NCI-H1092 (cell line): ENCODE measurements at regions not wholly inside any gene's neighbourhood (a gene's known extent, or its start where the extent isn't known, plus 50 kb on each side); places are given as distances from the start of the nearest gene placed in this dataset.
"Not testable (repeated sequence)": the region's sequence is repeated elsewhere in the genome, so short reads cannot be mapped to it uniquely, and the experiment has no call there.

Source experiments
- DNase-seq: peaks from one replicate; lab custom pipeline; 2025; lab: John Stamatoyannopoulos, UW

- DNase-seq: not testable (repeated sequence)
These were observed 174.8 kb downstream of the COL12A1 start for GRCh38 chr6:75031102-75031501.

- DNase-seq: no peak
These were observed 176.5 kb downstream of the COL12A1 start for GRCh38 chr6:75029333-75029732.

- no peak for DNase-seq
These were observed 180.5 kb downstream of the COL12A1 start for GRCh38 chr6:75025371-75025770.

GRCh38 chr6:75024828-75025227 is 181.0 kb downstream of the COL12A1 start:
- DNase-seq: no peak

GRCh38 chr6:75023634-75024033 is 182.2 kb downstream of the COL12A1 start:
- no peak for DNase-seq

GRCh38 chr6:75020971-75021370 is 184.9 kb downstream of the COL12A1 start:
- DNase-seq: no peak

- no peak for DNase-seq
These were observed 185.5 kb downstream of the COL12A1 start for GRCh38 chr6:75020376-75020775.

- DNase-seq: no peak
These were observed 193.8 kb downstream of the COL12A1 start for GRCh38 chr6:75012018-75012417.

GRCh38 chr6:75003984-75004383 is 201.9 kb downstream of the COL12A1 start:
- not testable (repeated sequence) for DNase-seq

- no peak for DNase-seq
These were observed 208.2 kb downstream of the COL12A1 start for GRCh38 chr6:74997646-74998045.

- DNase-seq: no peak
These were observed 212.7 kb downstream of the COL12A1 start for GRCh38 chr6:74993136-74993535.

GRCh38 chr6:74991573-74992332 is 214.1 kb downstream of the COL12A1 start:
- DNase-seq: no peak

- DNase-seq: no peak
These were observed 226.6 kb downstream of the COL12A1 start for GRCh38 chr6:74979065-74979766.

- DNase-seq: no peak
These were observed 229.2 kb downstream of the COL12A1 start for GRCh38 chr6:74976701-74977100.

- DNase-seq: no peak
These were observed 229.8 kb downstream of the COL12A1 start for GRCh38 chr6:74976026-74976425.

- DNase-seq: no peak
These were observed 232.3 kb downstream of the COL12A1 start for GRCh38 chr6:74973591-74973990.

- no peak for DNase-seq
These were observed 234.2 kb downstream of the COL12A1 start for GRCh38 chr6:74971633-74972032.

GRCh38 chr6:74969591-74970267 is 236.1 kb downstream of the COL12A1 start:
- DNase-seq: no peak

- DNase-seq: no peak
These were observed 238.0 kb downstream of the COL12A1 start for GRCh38 chr6:74967821-74968220.

- DNase-seq: no peak
These were observed 239.1 kb downstream of the COL12A1 start for GRCh38 chr6:74966712-74967111.

GRCh38 chr6:74964871-74965441 is 240.9 kb downstream of the COL12A1 start:
- DNase-seq: no peak

- DNase-seq: no peak
These were observed 249.1 kb downstream of the COL12A1 start for GRCh38 chr6:74956559-74957428.
